Stimulated activated CD8-positive, alpha-beta memory T cell treated with anti-CD3 and anti-CD28 coated beads, Interleukin-12 subunit alpha, Interleukin-12 subunit beta, amount 100 ng/mL, for 4 hours (primary cell): ENCODE measurements at regions not wholly inside any gene's neighbourhood (a gene's known extent, or its start where the extent isn't known, plus 50 kb on each side); places are given as distances from the start of the nearest gene placed in this dataset.
"Not testable (repeated sequence)": the region's sequence is repeated elsewhere in the genome, so short reads cannot be mapped to it uniquely, and the experiment has no call there.

Experiments
- DNase-seq: peaks from one replicate; pipeline ENCODE4 v3.0.0-alpha.2; 2020; ENCODE audit warnings: low read depth

- no peak for DNase-seq
Measured at GRCh38 chr10:29756451-29756850, 121.7 kb upstream of the SVIL start.

- DNase-seq: no peak
Measured at GRCh38 chr10:29753283-29753682, 118.5 kb upstream of the SVIL start.

- DNase-seq: no peak
Measured at GRCh38 chr10:29751684-29752083, 116.9 kb upstream of the SVIL start.

- DNase-seq: no peak
Measured at GRCh38 chr10:29751240-29751639, 116.5 kb upstream of the SVIL start.

- DNase-seq: no peak
Measured at GRCh38 chr10:29749150-29749549, 114.4 kb upstream of the SVIL start.

- no peak for DNase-seq
Measured at GRCh38 chr10:29748109-29748650, 113.4 kb upstream of the SVIL start.

- DNase-seq: no peak
Measured at GRCh38 chr10:29746080-29746797, 111.5 kb upstream of the SVIL start.

GRCh38 chr10:29740981-29741545, 106.3 kb upstream of the SVIL start:
- no peak for DNase-seq

- no peak for DNase-seq
Measured at GRCh38 chr10:29738341-29738740, 103.6 kb upstream of the SVIL start.

GRCh38 chr10:29737074-29737593, 102.4 kb upstream of the SVIL start:
- no peak for DNase-seq

- DNase-seq: peak; percentile 10
Measured at GRCh38 chr10:29736366-29737073, 101.7 kb upstream of the SVIL start.

- DNase-seq: peak; percentile 75
Measured at GRCh38 chr10:29735628-29736365, 101.0 kb upstream of the SVIL start.

GRCh38 chr10:29734962-29735627, 100.3 kb upstream of the SVIL start:
- DNase-seq: peak; percentile 42

GRCh38 chr10:29734640-29734961, 99.8 kb upstream of the SVIL start:
- no peak for DNase-seq

- DNase-seq: no peak
Measured at GRCh38 chr10:29733323-29733722, 98.6 kb upstream of the SVIL start.

GRCh38 chr10:29732918-29733317, 98.1 kb upstream of the SVIL start:
- DNase-seq: no peak

GRCh38 chr10:29731760-29732159, 97.0 kb upstream of the SVIL start:
- no peak for DNase-seq

- DNase-seq: no peak
Measured at GRCh38 chr10:29730969-29731368, 96.2 kb upstream of the SVIL start.

GRCh38 chr10:29730458-29730857, 95.7 kb upstream of the SVIL start:
- DNase-seq: no peak

- DNase-seq: no peak
Measured at GRCh38 chr10:29728541-29729049, 93.8 kb upstream of the SVIL start.

- not testable (repeated sequence) for DNase-seq
Measured at GRCh38 chr10:29725927-29726326, 91.2 kb upstream of the SVIL start.
